IMR-90 (cell line): ENCODE measurements at regions not wholly inside any gene's neighbourhood (a gene's known extent, or its start where the extent isn't known, plus 50 kb on each side); places are given as distances from the start of the nearest gene placed in this dataset.
"Not testable (repeated sequence)": the region's sequence is repeated elsewhere in the genome, so short reads cannot be mapped to it uniquely, and the experiment has no call there.

Source experiments
- ATAC-seq: fragments of 200-7000 bp; cut with Tn5 transposase; 2 replicates; pipeline ENCODE4 v1.9.1; 2020; ENCODE audit warnings: low read depth, mild to moderate bottlenecking, moderate library complexity
- BruUV-seq: library from RNA; stranded (reverse); fragments of 400-500 nt; replicated peaks from 2 replicates; lab custom pipeline; 2021; lab: Mats Ljungman, UMichigan
- CTCF ChIA-PET: fragments of 300-600 bp; formaldehyde crosslinking; extraction: SDS; loops from one replicate; lab custom pipeline; 2021; ENCODE audit warnings: antibody characterized with exemption; lab: Yijun Ruan, JAX
- POLR2A ChIA-PET: fragments of 300-600 bp; sonication (Branson Sonifier 250); formaldehyde crosslinking; loops from one replicate; lab custom pipeline; 2022; ENCODE audit warnings: antibody characterized with exemption; ENCODE audit not compliant: unreplicated experiment; lab: Charles Lee
- DNase-seq: peaks from one replicate; pipeline ENCODE4 v3.0.0; 2013
- H2AFZ ChIP-seq: replicated peaks from 2 replicates; pipeline ENCODE3; 2013; ENCODE audit warnings: low read length, mild to moderate bottlenecking; ENCODE audit not compliant: poor library complexity
- H2AK5ac ChIP-seq: 2 replicates; pipeline ENCODE4 v1.6.1; 2013; ENCODE audit warnings: low read depth, low read length, inconsistent platforms
- H2AK9ac ChIP-seq: replicated peaks from 2 replicates; pipeline ENCODE3; 2013; ENCODE audit warnings: mild to moderate bottlenecking, low read depth, low read length, moderate library complexity; ENCODE audit not compliant: poor library complexity
- H2BK120ac ChIP-seq: 2 replicates; pipeline ENCODE4 v1.6.1; 2013; ENCODE audit warnings: low read depth, low read length, inconsistent platforms
- H2BK15ac ChIP-seq: 3 replicates; pipeline ENCODE4 v1.6.1; 2013; ENCODE audit warnings: low read depth, low read length, inconsistent platforms
- H2BK20ac ChIP-seq: 2 replicates; pipeline ENCODE4 v1.6.1; 2013; ENCODE audit warnings: low read depth, mild to moderate bottlenecking, inconsistent platforms, low read length, moderate library complexity
- H2BK5ac ChIP-seq: 2 replicates; pipeline ENCODE4 v1.6.1; 2013; ENCODE audit warnings: mild to moderate bottlenecking, low read depth, low read length, inconsistent platforms; ENCODE audit not compliant: poor library complexity, severe bottlenecking
- H3K14ac ChIP-seq: replicated peaks from 2 replicates; pipeline ENCODE4 v1.6.1; 2013; ENCODE audit warnings: low read depth, low read length, inconsistent platforms
- H3K18ac ChIP-seq: 2 replicates; pipeline ENCODE4 v1.6.1; 2013; ENCODE audit warnings: low read depth, low read length, control low read depth
- H3K23ac ChIP-seq: 2 replicates; pipeline ENCODE4 v1.6.1; 2013; ENCODE audit warnings: low read depth, low read length, inconsistent platforms
- H3K27ac ChIP-seq: 2 replicates; pipeline ENCODE4 v1.5.1; 2013; ENCODE audit warnings: mild to moderate bottlenecking, control low read depth, low read length; ENCODE audit not compliant: insufficient read depth
- H3K27me3 ChIP-seq: 2 replicates; pipeline ENCODE4 v1.6.1; 2013; ENCODE audit warnings: low read length; ENCODE audit not compliant: control insufficient read depth, insufficient read depth
- H3K36me3 ChIP-seq: 2 replicates; pipeline ENCODE4 v1.6.1; 2013; ENCODE audit warnings: low read length, mixed read lengths; ENCODE audit not compliant: control insufficient read depth, insufficient read depth
- H3K4ac ChIP-seq: 2 replicates; pipeline ENCODE4 v1.6.1; 2013; ENCODE audit warnings: low read depth, low read length, inconsistent platforms
- H3K4me1 ChIP-seq: 2 replicates; pipeline ENCODE4 v1.6.1; 2013; ENCODE audit warnings: low read length, mixed read lengths; ENCODE audit not compliant: control insufficient read depth, insufficient read depth
- H3K4me2 ChIP-seq: 2 replicates; pipeline ENCODE4 v1.6.1; 2013; ENCODE audit warnings: low read depth, mild to moderate bottlenecking, control low read depth, low read length, moderate library complexity
- H3K4me3 ChIP-seq: 2 replicates; pipeline ENCODE4 v1.5.1; 2013; ENCODE audit warnings: low read depth, mild to moderate bottlenecking, control low read depth, low read length, moderate library complexity; ENCODE audit not compliant: insufficient read depth
- H3K56ac ChIP-seq: 2 replicates; pipeline ENCODE4 v1.6.1; 2013; ENCODE audit warnings: low read length, inconsistent platforms; ENCODE audit not compliant: insufficient read depth; ENCODE audit errors: extremely low read depth
- H3K79me1 ChIP-seq, 2 experiments: 2 replicates each; pipeline ENCODE4 v1.6.1; 2013; ENCODE audit warnings: low read length in 2 of 2, inconsistent platforms in 1 of 2, low read depth in 1 of 2
- H3K9ac ChIP-seq: 2 replicates; pipeline ENCODE4 v1.6.1; 2013; ENCODE audit warnings: low read depth, low read length, control low read depth
- H3K9me1 ChIP-seq: 2 replicates; pipeline ENCODE4 v1.6.1; 2013; ENCODE audit warnings: low read length, inconsistent platforms; ENCODE audit not compliant: insufficient read depth
- H3K9me3 ChIP-seq: 2 replicates; pipeline ENCODE4 v1.6.1; 2013; ENCODE audit warnings: low read length; ENCODE audit not compliant: control insufficient read depth, insufficient read depth
- H4K20me1 ChIP-seq: 2 replicates; pipeline ENCODE4 v1.6.1; 2013; ENCODE audit warnings: low read length, inconsistent platforms; ENCODE audit not compliant: insufficient read depth
- H4K5ac ChIP-seq: 2 replicates; pipeline ENCODE4 v1.6.1; 2013; ENCODE audit warnings: mild to moderate bottlenecking, low read depth, low read length, control low read depth
- H4K8ac ChIP-seq, 2 experiments: 2 replicates each; pipeline ENCODE4 v1.6.1; 2013; ENCODE audit warnings: low read depth in 2 of 2, low read length in 2 of 2, control low read depth in 1 of 2, inconsistent platforms in 1 of 2
- H4K91ac ChIP-seq: 2 replicates; pipeline ENCODE4 v1.6.1; 2013; ENCODE audit warnings: low read depth, low read length, inconsistent platforms; ENCODE audit not compliant: insufficient read depth
- WGBS, 2 experiments: methylation state at CpG; one replicate each; pipeline versions ENCODE4 v1.1.5 to v1.1.7; 2013; ENCODE audit warnings: missing lambda C conversion rate in 2 of 2; ENCODE audit not compliant: insufficient read length in 1 of 2; ENCODE audit errors: extremely low coverage in 2 of 2; 5-methylcytosine and 5-hydroxymethylcytosine counted together
- dilution Hi-C: fragments of 300-500 bp; cut with HindIII; formaldehyde crosslinking; loops from one replicate; pipeline ENCODE4 v1.14.3; 2018; ENCODE audit warnings: low sequenced_read_pairs; ENCODE audit not compliant: unreplicated experiment
- in situ Hi-C: fragments of 300-500 bp; cut with MboI; formaldehyde crosslinking; loops from 3 replicates; pipeline ENCODE4 v1.14.3; 2019; ENCODE audit warnings: low sequenced_read_pairs, inconsistent platforms, mixed read lengths
- intact Hi-C: fragments of 100-400 bp; cut with micrococcal nuclease; formaldehyde crosslinking; loops from 2 replicates; pipeline ENCODE4 v1.10.0; 2022

- dilution Hi-C loops, H3K9me1 ChIP-seq, H3K9ac ChIP-seq, POLR2A ChIA-PET, H3K18ac ChIP-seq, H3K4me1 ChIP-seq, H4K91ac ChIP-seq, H3K23ac ChIP-seq, H3K4ac ChIP-seq, H2BK20ac ChIP-seq, H3K27ac ChIP-seq, H2BK15ac ChIP-seq, H2AK9ac ChIP-seq, CTCF ChIA-PET, intact Hi-C loops, H4K8ac ChIP-seq, H4K5ac ChIP-seq, ATAC-seq, H2BK120ac ChIP-seq, H3K27me3 ChIP-seq, in situ Hi-C loops, H3K56ac ChIP-seq, H3K4me2 ChIP-seq, DNase-seq, H2AK5ac ChIP-seq, H3K79me1 ChIP-seq, H4K20me1 ChIP-seq, H2BK5ac ChIP-seq, H3K9me3 ChIP-seq, H3K14ac ChIP-seq, H2AFZ ChIP-seq, H3K36me3 ChIP-seq, BruUV-seq, H3K4me3 ChIP-seq: not testable (repeated sequence)
- no CpG with 5 or more reads among the region's 3 CpGs for WGBS, 2 experiments
Measured at GRCh38 chr6:16014325-16014724, 114.6 kb upstream of the MYLIP start.
